ENCODE measurements at regions not wholly inside any gene's neighbourhood (a gene's known extent, or its start where the extent isn't known, plus 50 kb on each side); places are given as distances from the start of the nearest gene placed in this dataset.

- H3K36me3 ChIP-seq, result no peaks in the 10 kb centered on the region
- no peaks in the 10 kb centered on the region for H3K9me3 ChIP-seq
- H3K4me3 ChIP-seq, result no peak overlapping the region
- intact Hi-C loops (cut with DNase I), result no loop called here
- H3K27ac ChIP-seq, result no peak overlapping the region
- TF ChIP-seq POLR2A (IDR thresholded peaks at IDR 0.05) (no peak), CTCF (IDR thresholded peaks at IDR 0.05) (no peak)
- H3K4me1 ChIP-seq, result no peaks in the 10 kb centered on the region
- DNase-seq (no peak), ATAC-seq (no peak)
- WGBS (ENCODE audit: insufficient coverage, low coverage, low lambda C conversion rate, missing lambda C conversion rate), result 50% methylated on average over 3 of the region's 3 CpGs
- H3K27me3 ChIP-seq, result no peaks in the 10 kb centered on the region
Measured at GRCh38 chr11:133597236-133597635, 64.9 kb upstream of the OPCML start.

GRCh38 chr11:133595998-133596590, 63.8 kb upstream of the OPCML start:
- H3K27me3 ChIP-seq, result no peaks in the 10 kb centered on the region
- ATAC-seq (no peak), DNase-seq (no peak)
- H3K9me3 ChIP-seq, result no peaks in the 10 kb centered on the region
- intact Hi-C loops (cut with DNase I), result no loop called here
- TF ChIP-seq CTCF (IDR thresholded peaks at IDR 0.05) (no peak), POLR2A (IDR thresholded peaks at IDR 0.05) (no peak)
- H3K27ac ChIP-seq, result no peak overlapping the region
- WGBS (ENCODE audit: insufficient coverage, low coverage, low lambda C conversion rate, missing lambda C conversion rate), result 42% methylated on average over 10 of the region's 21 CpGs
- no peak overlapping the region for H3K4me3 ChIP-seq
- H3K36me3 ChIP-seq, result no peaks in the 10 kb centered on the region
- H3K4me1 ChIP-seq, result no peaks in the 10 kb centered on the region

GRCh38 chr11:133593036-133593435, 60.7 kb upstream of the OPCML start:
- no peaks in the 10 kb centered on the region for H3K27me3 ChIP-seq
- H3K9me3 ChIP-seq, result no peaks in the 10 kb centered on the region
- H3K36me3 ChIP-seq, result no peaks in the 10 kb centered on the region
- DNase-seq (no peak), ATAC-seq (no peak)
- no peak overlapping the region for H3K4me3 ChIP-seq
- intact Hi-C loops (cut with DNase I), result no loop called here
- WGBS (ENCODE audit: insufficient coverage, low coverage, low lambda C conversion rate, missing lambda C conversion rate), result 31% methylated on average over 2 of the region's 2 CpGs
- TF ChIP-seq POLR2A (IDR thresholded peaks at IDR 0.05) (no peak), CTCF (IDR thresholded peaks at IDR 0.05) (no peak)
- H3K4me1 ChIP-seq, result no peaks in the 10 kb centered on the region
- H3K27ac ChIP-seq, result no peak overlapping the region

GRCh38 chr11:133586903-133587517, 54.7 kb upstream of the OPCML start:
- no peak for DNase-seq
- 58% methylated on average over 5 of the region's 5 CpGs for WGBS (ENCODE audit: insufficient coverage, low coverage, low lambda C conversion rate, missing lambda C conversion rate)
- H3K9me3 ChIP-seq, result no peaks in the 10 kb centered on the region
- H3K4me3 ChIP-seq, result no peak overlapping the region
- no peaks in the 10 kb centered on the region for H3K4me1 ChIP-seq
- H3K36me3 ChIP-seq, result no peaks in the 10 kb centered on the region
- TF ChIP-seq CTCF (IDR thresholded peaks at IDR 0.05) (no peak), POLR2A (IDR thresholded peaks at IDR 0.05) (no peak)
- no peak for ATAC-seq
- no peaks in the 10 kb centered on the region for H3K27me3 ChIP-seq
- no peak overlapping the region for H3K27ac ChIP-seq
- intact Hi-C loops (cut with DNase I), result no loop called here

All from right lobe of liver (tissue), 6 donors.